ENCODE measurements at regions not wholly inside any gene's neighbourhood (a gene's known extent, or its start where the extent isn't known, plus 50 kb on each side); places are given as distances from the start of the nearest gene placed in this dataset.

GRCh38 chr5:57655228-57655627 lies 172.6 kb upstream of the ACTBL2 start:
- TF ChIP-seq EP300 (IDR thresholded peaks at IDR 0.05; ENCODE audit: borderline replicate concordance in 1 of 2, low read depth in 2 of 2, low read length in 2 of 2) (no peak), CTCF (IDR thresholded peaks at IDR 0.05; ENCODE audit: control extremely low read depth in 1 of 3, insufficient read depth in 1 of 3, low read depth in 1 of 3, low read length in 3 of 3) (no peak)

All from H1 (cell line).